Tongue (tissue), 1 donor: ENCODE measurements at regions not wholly inside any gene's neighbourhood (a gene's known extent, or its start where the extent isn't known, plus 50 kb on each side); places are given as distances from the start of the nearest gene placed in this dataset.

ENCODE experiments used
- DNase-seq: peaks from one replicate; pipeline ENCODE4 v3.0.0-alpha.2; 2015

DNA sequence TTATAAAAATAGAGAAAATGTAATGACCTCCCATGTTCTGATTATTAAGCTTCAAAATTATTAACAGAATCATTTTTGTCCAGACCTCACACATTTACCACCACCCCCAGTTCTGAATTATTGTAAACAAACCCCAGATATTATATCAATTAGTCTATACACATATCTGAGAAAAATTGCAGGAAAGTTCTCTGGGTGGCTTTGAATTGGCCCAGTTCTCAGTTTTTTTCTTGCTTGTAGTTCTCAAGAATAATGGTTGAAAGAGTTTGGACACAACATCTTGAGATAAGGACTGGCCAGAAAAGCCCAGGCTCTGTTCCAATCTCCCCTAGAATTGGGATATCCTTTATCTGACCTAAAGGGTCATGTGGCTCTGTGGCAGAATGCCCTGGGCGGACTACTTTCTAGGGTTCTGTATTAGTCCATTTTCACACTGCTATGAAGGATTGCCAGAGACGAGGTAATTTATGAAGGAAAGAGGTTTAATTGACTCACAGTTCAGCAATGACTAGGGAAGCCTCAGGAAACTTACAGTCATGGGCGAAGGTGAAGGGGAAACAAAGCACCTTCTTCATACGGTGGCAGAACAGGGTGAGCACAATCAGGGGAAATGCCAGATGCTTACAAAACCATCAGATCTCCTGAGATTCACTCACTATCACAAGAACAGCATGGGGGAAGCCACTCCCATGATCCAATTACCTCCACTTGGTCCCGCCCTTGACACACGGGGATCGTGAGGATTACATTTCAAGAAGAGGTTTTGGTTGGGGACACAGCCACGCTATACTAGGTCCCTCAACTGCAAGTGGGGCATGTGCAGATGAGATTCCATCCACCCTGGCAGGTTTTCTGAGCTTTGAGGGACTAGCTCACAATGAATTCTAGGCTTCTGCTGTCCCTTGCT, 1504.6 kb upstream of the FLRT2 start:
- no peak for DNase-seq

DNA sequence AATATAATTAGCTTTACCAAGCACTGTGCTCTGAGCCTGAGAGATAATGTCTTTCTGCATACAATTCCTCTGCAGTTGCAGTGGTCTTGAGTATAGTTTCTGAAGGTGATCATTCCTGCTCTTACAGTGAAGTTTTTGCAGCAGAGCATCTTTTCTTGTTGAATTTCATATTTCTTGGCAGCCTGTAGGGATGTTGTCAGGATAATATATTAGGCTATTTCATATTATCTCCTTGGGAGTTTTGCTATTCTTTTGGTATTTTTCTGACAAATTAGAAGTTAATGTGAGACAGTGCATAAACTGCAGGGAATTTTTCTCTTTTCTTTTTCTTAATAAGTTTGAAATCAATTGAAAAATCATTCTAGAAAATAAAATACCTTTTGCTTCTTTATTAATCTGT, 1502.6 kb upstream of the FLRT2 start:
- DNase-seq, result no peak

DNA sequence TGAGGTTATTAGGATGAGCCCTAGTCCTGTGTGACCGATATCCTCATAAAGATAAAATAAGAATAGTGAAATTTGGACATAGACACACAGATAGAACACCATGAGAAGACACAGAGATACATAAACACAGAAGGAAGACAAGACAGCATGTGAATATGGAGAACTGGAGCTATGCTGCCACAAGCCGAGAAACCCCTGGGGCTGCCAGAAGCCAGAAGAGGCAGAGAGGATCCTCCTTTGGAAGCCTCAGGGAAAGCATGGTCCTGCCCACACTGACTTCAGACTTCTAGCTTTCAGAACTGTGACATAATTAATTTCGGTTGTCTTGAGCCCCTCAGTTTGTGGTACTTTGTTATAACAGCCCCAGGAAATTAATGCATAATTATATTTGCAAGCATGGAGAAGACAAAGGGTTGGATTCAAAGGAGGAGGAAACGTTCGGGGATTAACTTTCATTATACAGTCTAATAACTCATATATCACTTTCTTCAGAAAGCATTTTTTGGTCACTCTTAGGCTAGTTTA, 1501.8 kb upstream of the FLRT2 start:
- no peak for DNase-seq

DNA sequence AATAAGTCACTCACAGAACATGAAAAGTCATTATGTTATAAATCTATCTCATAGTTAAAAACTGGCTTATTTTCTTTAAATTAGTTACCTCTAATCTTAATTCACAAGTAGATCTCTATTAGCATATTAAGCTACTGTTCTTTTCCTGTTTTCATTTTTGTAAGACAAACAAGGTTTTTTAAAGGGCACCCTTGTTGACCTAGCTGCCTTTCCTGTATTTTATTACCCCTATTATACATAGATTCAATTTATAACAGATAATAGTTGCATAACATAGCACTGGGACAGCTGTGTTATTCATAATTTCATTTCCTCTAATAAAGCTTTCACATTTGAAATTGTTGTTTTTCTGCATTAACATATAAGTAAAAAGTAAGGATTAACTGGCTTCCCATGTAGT, 1500.7 kb upstream of the FLRT2 start:
- no peak for DNase-seq

DNA sequence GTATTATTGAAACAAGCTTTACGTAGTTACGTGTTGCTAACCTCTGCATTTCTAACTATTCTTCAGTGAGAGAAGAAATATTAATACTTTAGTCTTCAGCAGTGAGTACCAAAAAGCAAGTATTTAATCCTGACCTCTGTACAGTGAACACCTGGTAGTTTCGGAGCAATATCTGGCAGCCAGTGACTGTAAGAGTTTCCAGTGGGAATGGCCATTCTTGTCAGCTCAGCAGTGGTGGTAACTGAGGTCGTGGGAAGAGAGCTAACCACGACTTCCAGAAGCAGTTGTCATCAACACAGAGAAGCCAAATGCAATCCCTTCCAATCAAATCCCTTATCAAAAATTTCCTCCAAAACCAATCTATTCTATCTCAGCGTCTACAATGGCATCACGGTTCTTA, 1500.2 kb upstream of the FLRT2 start:
- no peak for DNase-seq

DNA sequence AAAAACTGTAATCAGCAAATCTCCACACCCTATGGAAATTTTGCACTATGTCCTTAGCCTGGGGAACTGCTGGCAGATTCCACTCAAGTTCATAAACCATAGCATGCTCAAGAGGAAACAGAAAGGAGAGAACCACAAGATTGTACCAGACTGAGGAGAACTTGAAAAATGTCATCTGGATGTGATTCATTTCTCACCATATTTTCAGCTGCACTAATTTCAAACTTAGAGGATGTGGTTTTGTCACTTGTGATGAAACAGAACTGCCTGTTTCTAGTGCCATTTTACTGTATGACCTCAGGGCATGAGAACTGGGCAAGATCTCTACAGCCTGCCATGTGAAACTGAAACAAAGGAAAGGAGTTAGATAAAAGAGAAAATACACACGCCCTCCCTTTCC, 1493.1 kb upstream of the FLRT2 start:
- no peak for DNase-seq

DNA sequence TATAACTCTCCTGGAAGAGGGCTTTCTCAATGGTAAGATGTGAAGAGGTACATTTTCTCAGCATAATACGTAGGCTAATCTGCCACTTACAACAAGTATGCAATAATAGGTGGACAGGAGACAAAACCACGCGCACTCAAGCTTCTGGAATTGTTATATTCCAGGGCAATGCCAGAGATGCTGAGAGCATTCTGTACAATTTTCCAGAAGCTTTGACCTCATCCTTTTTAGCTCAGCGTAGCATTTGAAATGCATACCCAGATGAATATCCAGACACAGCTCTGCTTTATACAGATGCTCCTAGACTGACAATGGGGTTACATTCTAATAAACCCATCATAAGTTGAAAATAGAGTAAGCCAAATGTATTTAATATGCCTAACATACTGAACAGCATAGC, 1492.4 kb upstream of the FLRT2 start:
- DNase-seq, result no peak

DNA sequence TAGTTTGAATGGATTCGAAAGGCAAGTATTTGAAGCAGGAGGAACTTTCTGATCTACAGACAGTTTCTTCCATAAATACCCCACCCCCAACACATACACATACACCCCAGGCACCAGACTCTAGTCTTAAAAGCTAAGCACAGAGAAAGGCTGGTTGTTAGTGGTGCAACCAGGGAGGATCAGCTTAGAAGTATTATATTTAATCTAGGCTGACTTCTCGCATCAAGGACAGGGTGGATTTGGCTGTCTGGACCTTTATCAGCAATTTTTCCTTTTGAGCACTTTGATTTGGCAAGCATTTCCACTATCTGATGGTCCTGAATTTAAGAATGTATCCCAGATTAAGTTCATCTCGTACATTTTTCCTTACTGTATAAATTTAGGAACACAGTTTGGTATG, 1489.8 kb upstream of the FLRT2 start:
- no peak for DNase-seq

DNA sequence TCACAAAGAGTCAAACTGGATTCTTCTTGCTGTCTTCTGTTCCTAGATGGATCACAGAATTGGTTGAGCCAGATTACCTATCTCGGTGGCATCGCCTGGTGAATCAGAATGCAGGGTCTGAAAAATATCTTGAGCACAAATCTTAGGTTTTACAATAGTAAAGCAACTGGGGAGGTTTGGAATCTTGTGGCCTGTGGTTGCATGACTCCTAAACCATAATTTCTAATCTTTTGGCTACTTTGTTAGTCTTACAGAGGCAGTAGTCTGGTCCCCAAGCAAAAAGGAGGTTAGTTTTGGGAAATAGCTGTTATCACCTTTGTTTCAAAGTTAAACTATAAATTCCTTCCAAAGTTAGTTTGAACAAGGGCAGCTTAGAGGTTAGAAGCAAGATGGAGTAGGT, 1488.5 kb upstream of the FLRT2 start:
- no peak for DNase-seq

DNA sequence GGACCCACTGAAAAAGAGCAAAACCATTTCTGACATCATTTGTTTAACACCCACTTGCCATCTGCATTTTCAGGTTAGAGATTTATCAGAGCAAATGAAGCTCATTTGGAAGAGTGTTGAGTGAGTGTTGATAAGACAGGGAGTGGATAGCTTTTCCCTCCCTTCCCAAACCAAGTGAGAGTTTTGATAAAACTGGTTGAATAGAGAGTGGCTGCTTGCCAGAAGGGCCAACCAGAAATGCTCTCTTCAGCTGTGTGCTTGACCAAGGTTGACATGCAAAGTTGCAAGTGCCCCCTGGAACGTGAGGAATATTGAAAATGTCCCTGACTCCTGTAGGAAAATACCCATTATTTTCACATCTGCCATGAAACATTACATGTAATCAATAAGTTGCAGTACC, 1487.0 kb upstream of the FLRT2 start:
- DNase-seq, result no peak

DNA sequence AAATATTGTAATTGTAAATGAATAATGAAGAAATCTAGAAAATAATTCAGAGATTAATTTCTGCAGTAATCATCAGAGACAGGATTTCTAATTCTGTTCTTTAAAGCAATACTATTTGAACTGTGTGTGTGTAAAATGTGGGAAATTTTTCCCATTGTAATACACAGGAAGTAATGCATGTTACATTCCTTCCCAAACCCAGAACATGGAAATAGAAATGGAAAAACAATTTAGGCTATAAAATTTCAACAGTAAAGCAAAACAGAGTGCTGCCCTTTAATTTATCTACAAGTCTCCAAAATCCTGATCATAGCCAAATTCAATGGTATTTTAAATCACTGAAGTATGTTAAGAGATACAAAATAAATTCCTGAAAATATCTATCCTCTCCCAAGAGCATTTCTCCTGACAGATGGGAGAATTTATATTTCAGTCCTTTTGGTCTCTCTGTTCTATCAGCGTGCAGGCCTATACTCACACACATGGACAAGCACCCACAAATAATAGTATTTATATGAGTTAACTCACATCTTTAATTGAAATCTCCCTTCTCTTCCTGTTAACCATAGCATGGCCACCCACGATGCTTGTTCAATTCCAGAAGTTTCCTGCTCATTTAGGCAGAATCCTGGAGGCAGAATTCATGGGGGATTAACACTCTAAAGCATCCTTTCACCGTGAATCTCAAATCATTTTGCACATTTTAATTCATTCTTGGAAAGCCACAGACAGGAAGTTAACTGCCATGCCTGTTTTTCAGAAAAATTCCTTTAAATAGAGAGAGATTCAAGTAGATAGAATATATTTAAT, 1465.4 kb upstream of the FLRT2 start:
- DNase-seq, result peak; percentile 23

DNA sequence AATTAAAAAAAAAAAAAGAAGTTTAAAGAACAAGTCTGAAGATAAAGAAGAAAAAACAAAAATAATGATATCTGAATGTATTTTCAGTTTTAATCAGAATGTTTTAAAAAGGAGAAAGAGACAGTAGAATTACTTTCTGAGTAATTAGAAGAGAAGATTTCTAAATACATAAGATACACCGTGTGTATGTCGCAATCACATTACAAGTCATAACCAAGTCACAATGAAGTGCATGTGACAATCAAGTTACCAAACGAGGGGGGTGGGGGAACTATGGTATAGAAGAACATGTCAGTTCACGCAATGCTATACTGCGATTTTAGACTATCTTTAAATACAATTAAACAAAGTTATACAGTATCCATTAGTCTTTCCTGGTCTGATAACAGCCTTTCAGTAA, 1464.1 kb upstream of the FLRT2 start:
- no peak for DNase-seq

DNA sequence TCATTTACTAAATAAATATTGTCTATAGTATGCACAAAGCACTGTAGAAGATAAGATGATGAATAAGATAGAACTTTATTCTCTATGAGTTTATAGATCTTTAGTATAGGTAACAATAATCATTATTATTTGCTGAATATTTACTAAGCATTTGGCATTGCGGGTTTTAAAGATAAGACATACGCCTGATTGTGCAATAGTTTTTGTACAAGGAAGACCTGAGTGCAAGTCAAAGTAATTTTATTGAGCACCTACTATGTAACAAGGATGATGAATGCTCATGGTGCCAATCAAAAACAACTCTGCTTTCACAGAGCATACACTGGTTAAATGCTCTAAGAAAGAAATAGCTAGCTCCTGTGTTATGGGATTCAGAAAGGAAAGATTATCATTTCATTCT, 1461.7 kb upstream of the FLRT2 start:
- DNase-seq, result no peak

DNA sequence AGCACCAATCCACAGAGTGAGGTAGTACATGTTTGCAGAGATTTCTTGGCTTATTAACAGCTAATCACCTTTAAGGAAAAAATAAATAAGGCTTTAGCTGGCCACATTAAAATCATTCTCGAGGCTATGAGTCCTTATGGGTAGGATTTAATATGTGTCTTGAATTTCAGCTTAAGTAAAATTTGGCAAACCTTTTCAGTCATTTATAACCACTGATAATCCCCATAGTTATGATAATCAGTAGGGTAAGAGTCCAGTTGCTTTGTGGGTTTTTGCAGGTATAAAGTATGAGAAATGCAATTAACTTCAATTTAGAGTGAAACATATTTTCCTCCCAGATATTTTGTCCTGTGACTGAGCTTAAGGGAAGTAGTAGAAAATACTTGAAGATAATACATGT, 1458.9 kb upstream of the FLRT2 start:
- DNase-seq, result no peak

DNA sequence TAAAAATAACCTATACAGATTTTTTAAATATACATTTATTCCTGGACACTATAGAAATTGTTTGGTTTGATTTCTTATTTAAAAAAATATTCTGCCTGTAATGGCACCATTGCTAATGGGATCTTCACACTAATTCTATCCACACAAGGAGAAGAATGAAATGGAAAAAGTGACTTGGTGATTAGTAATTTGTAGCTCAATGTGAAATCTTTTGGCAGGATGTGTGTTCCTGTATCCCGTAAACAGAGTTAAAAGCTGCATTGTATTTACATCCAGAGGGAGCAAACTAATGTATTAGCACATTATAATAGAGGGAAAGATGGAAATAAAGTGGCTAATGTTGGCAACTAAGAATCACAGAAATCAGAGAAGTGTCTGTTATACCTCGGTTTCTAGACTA, 1455.3 kb upstream of the FLRT2 start:
- no peak for DNase-seq

DNA sequence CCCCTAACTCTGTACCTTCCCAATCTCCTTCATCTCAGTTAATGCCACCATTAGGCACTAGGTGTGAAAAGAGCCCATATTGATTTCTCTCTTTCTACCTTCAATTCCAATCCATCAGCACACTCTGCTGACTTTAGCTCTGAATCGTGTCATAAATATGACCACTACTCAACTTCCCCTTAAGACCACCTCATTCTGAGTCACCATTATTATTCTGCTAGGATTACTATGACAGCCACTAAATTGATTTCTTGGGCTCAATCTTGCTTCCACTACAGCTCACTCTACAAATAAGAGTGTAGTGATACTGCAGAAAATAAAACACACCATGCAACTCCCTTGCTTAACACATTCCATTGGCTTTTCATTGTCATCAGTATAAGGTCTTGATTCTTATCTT, 1449.0 kb upstream of the FLRT2 start:
- no peak for DNase-seq

DNA sequence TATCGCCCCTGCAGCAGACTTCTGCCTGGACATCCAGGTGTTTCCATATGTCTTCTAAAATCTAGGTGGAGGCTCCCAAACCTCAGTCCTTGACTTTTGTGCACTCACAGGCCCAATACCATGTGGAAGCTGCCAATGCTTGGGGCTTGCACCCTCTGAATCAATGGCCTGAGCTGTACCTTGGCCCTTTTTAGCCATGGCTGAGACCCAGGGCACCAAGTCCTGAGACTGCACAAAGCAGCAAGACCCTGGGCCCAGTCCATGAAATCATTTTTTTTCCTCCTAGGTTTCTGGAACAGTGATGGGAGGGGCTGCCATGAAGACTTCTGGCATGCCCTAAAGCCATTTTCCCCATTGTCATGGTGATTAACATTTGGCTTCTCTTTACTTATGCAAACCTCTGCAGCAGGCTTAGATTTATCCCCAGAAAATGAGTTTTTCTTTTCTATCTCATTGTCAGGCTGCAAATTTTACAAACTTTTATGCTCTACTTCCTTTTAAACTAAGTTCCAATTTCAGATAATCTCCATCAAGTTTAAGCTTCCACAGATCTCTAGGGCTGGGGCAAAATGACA, 1445.8 kb upstream of the FLRT2 start:
- peak; percentile 79 for DNase-seq

DNA sequence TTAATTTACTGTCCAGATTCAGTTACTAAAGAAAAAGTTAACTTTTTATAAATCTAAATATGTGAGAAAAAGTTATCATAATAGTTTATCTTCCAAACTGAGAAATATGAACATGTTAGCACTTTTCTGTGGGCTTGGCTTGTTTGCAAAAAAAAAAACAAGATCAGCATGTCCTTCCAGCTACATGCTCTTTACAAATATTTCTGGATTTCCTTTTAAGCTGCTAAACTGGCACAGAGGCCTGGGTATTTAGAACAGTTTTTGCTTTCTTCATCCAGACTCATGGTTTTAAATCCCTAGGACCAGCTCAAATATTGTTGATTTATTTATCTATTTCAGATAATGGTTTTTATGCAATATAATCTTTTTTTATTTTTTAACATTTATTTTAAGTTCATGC, 1444.5 kb upstream of the FLRT2 start:
- DNase-seq, result peak; percentile 40

DNA sequence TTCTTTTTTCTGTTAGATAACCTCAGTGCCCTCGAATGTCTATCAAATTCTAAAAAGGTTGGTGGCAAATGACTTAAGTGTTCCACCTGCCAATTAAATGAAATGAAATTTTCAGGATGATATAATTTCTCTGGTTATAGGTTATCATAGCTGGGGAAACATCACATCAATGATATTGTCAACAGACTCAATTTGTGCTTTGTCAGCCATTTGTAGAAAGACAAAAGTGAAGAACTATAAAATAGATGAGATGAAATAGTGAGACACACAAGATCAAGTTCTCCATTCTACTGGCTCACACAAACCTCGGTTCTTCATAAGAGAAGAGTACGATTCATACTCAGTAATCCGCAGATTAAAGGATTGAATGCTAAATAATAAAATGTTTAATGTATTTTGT, 1443.2 kb upstream of the FLRT2 start:
- no peak for DNase-seq

DNA sequence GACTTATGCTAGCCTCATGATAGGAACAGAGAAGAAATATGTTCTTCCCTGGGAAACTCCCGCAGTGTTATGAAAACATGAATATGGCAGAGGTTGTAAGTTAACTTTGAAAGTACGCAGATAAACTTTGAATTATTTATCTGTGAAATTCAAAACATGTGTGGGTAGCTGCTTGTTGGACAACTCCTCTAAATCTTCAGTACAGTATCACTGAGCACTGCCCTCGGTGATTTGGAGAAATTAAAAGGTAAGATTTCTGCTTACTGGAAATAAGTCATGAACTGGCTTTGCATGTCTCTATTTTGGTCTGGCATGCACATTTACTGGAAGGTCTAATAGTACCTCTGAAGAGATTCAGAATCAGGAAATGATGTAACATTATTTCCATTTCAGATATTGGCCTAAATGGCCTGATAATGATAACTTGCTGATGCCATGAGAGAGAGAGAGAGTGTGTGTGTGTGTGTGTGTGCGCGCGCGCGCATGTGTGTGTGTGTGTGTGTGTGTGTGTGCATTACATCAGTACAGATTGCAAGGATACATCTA, 1441.9 kb upstream of the FLRT2 start:
- DNase-seq, result no peak

DNA sequence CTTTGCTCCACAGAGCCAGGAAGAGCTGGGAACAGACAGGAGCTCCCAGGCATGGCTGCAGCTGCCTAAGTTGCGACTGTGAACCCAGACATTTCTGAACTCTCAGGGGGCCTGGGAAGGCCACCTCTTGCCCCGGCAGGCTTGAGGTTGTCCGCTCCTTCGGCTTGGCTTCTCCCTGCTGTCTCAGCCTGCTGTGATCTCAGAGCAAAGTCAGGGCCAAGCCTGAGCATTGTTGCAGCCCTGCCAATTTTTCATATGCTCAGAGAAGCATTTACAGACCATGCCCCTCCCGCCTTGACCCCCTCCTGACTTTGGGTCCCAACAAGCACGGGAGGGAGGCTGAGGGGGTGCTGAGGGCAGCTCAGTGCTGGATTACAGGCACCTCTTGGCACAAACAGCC, 1439.1 kb upstream of the FLRT2 start:
- DNase-seq, result no peak

DNA sequence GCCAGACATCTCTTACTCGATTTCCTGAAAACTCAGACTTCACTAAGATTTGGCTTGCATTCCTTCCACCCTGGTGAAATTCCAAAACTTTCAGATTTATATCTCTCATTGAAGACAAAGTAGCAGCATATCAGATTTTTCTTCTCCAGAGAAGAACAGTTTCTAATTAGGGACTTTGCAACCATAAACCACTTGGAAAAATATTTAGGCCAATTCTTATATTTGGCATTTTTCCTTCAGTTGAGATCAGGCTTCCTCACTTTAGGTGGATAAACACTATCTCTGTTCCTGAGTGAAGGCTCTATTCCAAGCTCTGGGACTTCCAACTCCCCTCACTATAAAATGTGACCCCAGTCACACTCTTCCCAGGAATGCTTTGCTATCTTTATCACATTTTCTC, 1434.3 kb upstream of the FLRT2 start:
- DNase-seq, result peak; percentile 35

DNA sequence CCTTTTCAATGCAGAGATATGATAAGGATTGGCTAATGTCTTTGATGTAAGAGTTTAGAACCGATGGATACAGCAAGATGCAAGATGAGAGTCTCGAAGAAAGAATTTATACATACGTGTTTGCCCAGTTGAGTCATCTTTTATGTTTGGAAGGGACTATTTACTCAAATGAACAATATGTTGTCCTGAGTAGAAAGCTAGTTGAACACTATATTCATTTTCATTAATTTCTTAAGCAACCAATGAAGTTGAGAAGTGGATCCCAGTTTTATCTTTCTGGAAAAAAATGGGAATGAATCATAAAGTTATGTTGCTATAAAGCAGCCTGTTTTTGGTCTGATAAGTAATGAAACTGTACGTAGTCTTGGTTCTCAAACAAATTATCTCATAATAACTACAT, 1431.7 kb upstream of the FLRT2 start:
- no peak for DNase-seq
